GM18499 (cell line): ENCODE measurements at regions not wholly inside any gene's neighbourhood (a gene's known extent, or its start where the extent isn't known, plus 50 kb on each side); places are given as distances from the start of the nearest gene placed in this dataset.

ENCODE experiments used
- ATAC-seq: cut with Tn5 transposase; IDR thresholded peaks from one replicate; pipeline ENCODE4 v1.9.1; 2021; ENCODE audit warnings: moderate number of reproducible peaks; ENCODE audit not compliant: insufficient read depth, unreplicated experiment

- no peak for ATAC-seq
Measured at GRCh38 chr1:187409341-187409740, 580.6 kb downstream of the PLA2G4A start.

DNA sequence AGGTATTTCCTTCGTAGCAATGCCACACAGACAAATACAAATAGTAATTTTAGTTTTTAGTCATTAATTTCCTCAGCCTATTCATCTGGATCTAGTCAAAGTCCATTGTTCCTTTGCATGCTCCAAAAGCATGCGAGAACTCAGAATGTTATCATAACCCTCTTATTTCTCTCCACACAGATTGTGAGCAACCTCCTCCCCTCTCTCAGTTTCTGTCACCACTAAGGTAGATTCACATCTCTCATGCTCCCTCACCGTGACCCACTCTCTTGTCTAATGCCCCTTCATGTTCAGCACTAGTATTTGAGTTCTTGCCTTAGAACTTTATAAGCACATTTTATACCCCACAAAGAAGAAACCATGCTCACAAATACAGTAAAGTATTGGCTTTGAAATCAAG, 582.4 kb downstream of the PLA2G4A start:
- no peak for ATAC-seq

DNA sequence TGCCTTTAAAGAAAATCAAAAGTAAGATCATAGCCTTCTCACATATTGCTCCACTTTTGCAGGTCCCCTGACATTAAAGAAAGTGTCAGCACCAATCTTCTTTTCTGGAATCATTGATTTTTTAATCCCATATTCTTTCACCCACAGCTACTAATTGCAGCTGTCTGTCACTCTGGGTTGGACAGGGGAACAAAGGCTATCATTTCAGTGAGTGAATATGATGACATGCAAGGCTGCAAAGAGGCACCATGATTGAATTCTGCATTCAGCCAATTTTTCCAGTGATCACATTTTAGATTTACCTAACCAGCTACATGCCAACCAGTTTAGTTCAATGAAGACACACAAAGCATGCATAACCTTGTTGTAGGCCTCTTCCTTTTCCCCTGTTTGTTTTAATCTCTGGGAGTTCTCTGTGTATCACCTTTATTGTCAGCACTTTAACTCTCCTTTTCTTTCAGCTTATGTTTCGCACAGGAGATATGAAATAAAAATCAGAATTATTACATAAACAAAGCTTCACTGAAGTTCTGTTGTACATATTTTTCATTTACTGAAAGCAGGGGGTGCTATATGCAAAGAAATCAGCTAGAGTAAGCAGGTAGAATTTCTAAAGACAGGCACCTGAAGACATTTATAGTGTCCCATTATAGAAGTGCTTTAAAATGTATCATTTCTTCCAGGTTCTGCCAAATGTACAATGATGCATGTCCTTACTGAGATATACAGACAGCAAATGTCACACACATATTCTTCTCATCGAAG, 584.8 kb downstream of the PLA2G4A start:
- no peak for ATAC-seq

DNA sequence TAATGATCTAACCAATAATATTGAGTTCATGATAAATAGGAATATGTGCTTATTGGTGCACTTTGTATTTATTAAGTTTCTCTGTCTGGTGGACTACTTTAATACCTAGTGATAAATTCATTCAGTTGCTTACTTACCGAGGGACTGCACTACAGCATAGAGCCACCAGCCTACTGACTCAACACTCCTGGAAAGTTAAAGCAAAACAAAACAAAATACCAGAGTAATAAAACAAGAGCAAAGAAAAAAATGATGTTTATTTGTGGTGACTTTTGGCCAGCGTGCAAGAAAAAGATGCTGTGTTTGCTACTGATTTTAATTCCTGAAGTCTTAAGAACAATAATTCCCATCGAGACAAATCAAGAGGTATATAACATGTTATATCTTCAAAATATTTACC, 586.3 kb downstream of the PLA2G4A start:
- no peak for ATAC-seq

GRCh38 chr1:187417520-187417919, 588.8 kb downstream of the PLA2G4A start:
- ATAC-seq: no peak

- ATAC-seq: no peak
Measured at GRCh38 chr1:187433598-187433997, 604.8 kb downstream of the PLA2G4A start.

DNA sequence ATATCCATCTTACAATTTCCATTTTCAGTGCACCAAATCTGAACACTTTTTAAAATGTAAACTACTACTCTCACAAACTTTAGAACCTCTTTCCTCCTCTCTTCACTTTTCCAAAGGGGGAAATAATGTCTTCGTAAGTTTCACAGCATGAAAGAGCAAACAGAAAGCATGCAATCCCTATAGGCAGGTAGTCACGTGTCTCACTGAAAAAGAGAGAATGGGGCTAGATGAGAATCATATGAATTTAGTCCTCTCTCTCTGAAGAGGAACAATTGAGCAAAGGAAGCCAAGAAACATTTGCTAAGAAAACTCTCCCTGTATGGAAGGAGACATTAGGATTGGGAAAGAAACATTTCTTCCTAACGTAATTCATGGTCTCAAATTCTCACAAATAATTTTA, 613.9 kb downstream of the PLA2G4A start:
- ATAC-seq: no peak

DNA sequence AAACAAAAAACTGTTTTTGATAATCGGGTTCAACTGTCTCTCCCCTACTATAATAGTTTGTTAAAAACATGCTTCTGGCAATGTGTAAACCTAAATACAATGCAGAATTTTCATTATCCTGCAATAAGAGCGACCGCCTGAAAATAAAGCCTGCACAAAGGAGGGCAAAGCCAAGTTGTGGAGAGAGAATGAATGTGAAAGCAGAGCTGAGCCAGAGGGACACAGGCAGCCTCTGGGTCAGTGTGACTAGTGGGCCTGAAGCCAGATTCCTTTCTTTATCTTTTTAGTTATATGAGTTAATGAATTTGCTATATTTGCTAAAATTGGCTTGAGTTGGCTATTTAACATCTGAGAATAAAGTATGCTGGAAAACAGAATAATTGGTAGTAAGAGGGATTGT, 615.2 kb downstream of the PLA2G4A start:
- ATAC-seq: no peak

GRCh38 chr1:187445066-187445465, 616.3 kb downstream of the PLA2G4A start:
- no peak for ATAC-seq

GRCh38 chr1:187451238-187451637, 622.5 kb downstream of the PLA2G4A start:
- ATAC-seq: no peak

- ATAC-seq: no peak
Measured at GRCh38 chr1:187454010-187454409, 625.3 kb downstream of the PLA2G4A start.

DNA sequence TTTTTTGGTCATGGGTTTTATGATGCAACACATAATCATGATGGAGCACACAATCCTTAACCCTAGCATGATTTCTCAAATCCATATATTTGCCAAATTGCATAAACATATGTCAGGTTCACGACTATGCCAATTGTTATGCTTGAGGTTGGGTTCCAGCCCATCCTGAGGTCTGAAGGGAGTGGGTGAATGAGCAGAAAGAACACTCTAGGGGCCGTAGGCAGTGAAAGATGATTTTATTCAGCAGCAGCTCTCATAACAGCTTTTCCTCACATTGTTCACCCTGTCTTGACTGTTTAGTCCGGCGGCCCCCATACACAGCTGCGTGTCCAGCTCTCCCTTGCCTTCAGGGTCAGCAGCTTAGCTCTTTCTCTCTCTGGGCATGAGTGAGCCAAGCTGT, 627.7 kb downstream of the PLA2G4A start:
- ATAC-seq: no peak

GRCh38 chr1:187460093-187460492, 631.3 kb downstream of the PLA2G4A start:
- ATAC-seq: no peak

DNA sequence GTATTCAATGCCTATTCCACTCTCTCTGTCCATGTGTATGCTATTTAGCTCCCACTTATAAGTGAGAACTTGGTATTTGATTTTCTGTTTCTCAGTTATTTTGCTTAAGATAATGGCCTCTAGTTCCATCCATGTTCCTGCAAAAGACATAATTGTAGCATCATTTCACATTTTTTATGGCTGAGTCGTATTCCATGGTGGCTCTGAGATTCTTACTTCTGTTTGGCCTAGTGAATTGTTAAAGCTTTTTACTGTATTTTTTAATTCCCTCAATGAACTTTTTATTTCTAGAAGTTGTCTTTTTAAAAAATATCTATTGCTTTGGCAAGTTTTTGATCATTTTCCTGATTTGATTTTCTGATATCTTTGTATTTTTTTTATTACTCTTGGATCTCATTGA, 635.6 kb downstream of the PLA2G4A start:
- no peak for ATAC-seq

- no peak for ATAC-seq
Measured at GRCh38 chr1:187465441-187465840, 636.7 kb downstream of the PLA2G4A start.

DNA sequence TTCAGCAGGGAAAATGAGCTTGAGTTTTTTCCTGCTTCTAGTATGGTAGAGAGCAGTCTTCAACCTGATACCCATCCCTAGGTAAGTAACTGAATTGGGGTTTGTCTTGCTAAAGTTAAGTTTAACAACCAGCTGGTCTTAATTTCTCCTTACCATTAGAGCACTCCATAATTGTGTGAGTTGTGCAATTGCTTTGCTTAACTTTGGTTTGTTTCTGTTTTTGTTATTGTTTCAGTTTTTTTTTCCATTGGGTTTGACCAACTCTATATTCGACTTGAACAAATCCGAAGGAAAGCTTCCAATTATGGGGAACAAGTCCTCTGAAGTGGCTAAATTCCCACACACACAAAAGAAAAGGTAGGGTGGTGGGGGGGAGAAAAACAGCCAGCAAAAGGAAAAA, 641.1 kb downstream of the PLA2G4A start:
- ATAC-seq: no peak

DNA sequence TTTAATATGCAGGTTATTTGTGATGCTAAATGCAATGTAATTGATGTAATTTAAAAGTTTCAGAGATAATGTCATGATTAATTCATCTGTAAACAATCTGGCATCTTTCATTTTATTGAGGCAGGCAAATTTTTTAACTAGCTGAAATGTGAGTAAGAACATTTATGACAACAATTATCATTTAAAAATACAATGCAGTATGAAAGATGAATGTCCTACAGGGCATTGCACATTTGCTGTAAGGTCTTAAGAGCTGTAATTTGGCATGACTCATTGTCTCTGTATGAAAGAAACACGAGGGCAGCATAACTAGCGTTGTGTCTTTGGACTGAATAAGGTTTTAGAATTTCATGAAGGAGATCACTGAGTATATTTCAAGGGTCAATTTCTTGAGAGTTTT, 642.8 kb downstream of the PLA2G4A start:
- ATAC-seq: no peak

DNA sequence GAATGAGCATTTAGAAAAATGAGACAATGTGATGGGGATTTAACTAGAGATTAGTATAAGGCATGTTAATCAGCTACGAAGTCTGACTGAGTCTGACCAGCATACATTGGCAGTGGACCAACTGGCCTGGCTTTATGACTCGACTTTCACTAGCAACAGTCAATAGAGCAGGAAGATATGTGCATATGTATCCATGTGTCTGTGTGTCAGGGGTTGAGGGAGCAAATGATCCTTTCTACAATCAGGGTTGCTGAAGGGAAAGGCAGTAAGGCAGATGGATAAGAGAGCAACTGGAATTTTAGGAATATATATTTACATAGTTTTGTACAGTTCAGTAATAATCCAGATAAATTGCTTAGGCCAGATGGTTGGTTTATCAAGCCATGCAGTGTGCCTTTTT, 645.6 kb downstream of the PLA2G4A start:
- ATAC-seq: no peak

DNA sequence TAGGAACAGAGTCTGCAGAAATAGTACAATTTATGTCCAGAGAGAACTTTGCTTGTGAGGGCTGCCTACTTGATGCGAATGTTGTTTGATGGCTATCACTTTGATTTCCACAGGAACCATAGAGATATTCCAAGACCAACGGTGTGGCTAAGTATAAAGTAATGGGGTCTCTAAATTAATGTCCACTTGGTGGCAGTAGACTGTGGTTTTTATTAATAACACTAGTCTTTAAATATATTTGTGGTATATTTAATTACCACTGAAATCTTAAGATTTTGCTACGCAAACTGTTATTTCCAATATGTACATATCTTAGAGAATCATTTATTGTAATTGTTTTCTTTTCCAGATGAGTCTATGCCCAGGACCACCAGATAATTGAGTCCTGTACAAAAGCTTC, 647.9 kb downstream of the PLA2G4A start:
- no peak for ATAC-seq

DNA sequence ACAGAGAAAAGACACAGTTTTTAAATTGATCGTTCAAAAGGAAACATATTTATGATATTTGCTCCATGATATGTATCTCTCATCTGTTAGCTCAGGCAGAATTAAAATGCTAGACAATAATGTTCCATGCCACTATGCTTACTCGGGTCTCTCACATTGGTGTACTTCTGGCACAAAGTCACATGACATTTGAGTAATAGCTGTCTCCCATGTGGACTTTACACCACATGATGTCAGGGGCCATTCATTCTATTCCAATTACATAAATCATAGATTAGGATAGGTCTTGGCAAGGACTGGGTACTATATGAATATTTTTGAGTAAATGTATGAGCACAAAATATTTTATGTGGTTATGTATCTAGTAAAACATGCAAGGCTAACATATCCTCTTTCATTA, 648.4 kb downstream of the PLA2G4A start:
- ATAC-seq: no peak

- ATAC-seq: no peak
Measured at GRCh38 chr1:187477535-187477934, 648.8 kb downstream of the PLA2G4A start.

DNA sequence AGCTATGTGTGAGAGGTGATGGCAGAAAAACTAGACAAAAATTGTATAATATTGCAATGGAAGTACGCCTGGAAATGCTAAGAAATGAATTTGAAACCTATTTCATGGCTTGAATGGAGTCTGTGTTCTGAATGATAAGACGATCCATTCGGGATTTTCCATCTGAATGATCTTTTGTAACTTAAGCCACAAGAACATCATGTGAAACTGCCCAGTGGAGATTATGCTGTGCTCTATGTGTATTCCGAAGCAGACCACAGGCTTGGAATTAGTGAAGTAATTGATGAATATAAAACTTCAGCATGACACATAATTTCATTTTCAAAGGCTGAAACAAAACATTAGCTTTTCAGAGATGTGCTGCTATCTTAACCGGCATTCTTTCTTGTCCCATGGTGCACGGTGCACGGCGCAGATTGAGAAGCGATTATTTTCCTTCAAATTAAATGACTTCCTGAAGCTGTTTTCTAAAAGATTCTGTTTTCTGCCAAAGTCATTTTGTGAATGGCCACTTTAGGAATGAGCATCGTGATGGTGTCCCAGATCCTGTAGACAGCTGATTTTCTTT, 652.9 kb downstream of the PLA2G4A start:
- no peak for ATAC-seq
